Neural cell (in vitro differentiated cells): ENCODE measurements at regions not wholly inside any gene's neighbourhood (a gene's known extent, or its start where the extent isn't known, plus 50 kb on each side); places are given as distances from the start of the nearest gene placed in this dataset.

Experiments used
- H2AFZ ChIP-seq: fragments of 200-600, 300-800 bp; sonication (generic), shearing (Covaris generic); 2 replicates; pipeline ENCODE4 v1.6.0; 2014; ENCODE audit warnings: low read depth, mild to moderate bottlenecking, antibody characterized with exemption, low read length, moderate library complexity
- H3F3A ChIP-seq: fragments of 200-600 bp; shearing (Covaris generic); 2 replicates; pipeline ENCODE4 v1.6.1; 2016; ENCODE audit warnings: mild to moderate bottlenecking, moderate library complexity, mixed read lengths, antibody characterized with exemption, low read length; ENCODE audit not compliant: insufficient read depth, poor library complexity, severe bottlenecking
- H3K27ac ChIP-seq: fragments of 200-600, 300-800 bp; sonication (generic), shearing (Covaris generic); 2 replicates; pipeline ENCODE4 v1.5.1; 2014; ENCODE audit warnings: mild to moderate bottlenecking, low read length, moderate library complexity
- H3K27me3 ChIP-seq: fragments of 300-800, 200-600 bp; sonication (generic), shearing (Covaris generic); 2 replicates; pipeline ENCODE4 v1.6.0; 2014; ENCODE audit warnings: mild to moderate bottlenecking, low read depth, low read length, moderate library complexity; ENCODE audit not compliant: insufficient read depth
- H3K36me3 ChIP-seq: fragments of 300-800, 200-600 bp; sonication (generic), shearing (Covaris generic); 2 replicates; pipeline ENCODE4 v1.5.1; 2014; ENCODE audit warnings: mild to moderate bottlenecking, antibody characterized with exemption, low read length, moderate library complexity; ENCODE audit not compliant: insufficient read depth
- H3K4me2 ChIP-seq: fragments of 300-800, 200-600 bp; sonication (generic), shearing (Covaris generic); 2 replicates; pipeline ENCODE4 v1.6.0; 2014; ENCODE audit warnings: mild to moderate bottlenecking, low read length
- H3K4me3 ChIP-seq: fragments of 300-800, 200-600 bp; sonication (generic), shearing (Covaris generic); 2 replicates; pipeline ENCODE4 v1.5.1; 2014; ENCODE audit warnings: mild to moderate bottlenecking, low read length, moderate library complexity
- H3K79me2 ChIP-seq: fragments of 200-600 bp; shearing (Covaris generic); replicated peaks from 2 replicates; pipeline ENCODE4 v1.6.0; 2014; ENCODE audit warnings: mild to moderate bottlenecking, low read length, moderate library complexity; ENCODE audit not compliant: insufficient read depth
- H3K9ac ChIP-seq: fragments of 300-800, 200-600 bp; sonication (generic), shearing (Covaris generic); 2 replicates; pipeline ENCODE4 v1.6.1; 2016; ENCODE audit warnings: mild to moderate bottlenecking, low read length, mixed read lengths
- H3K9me2 ChIP-seq: fragments of 200-600 bp; shearing (Covaris generic); 2 replicates; pipeline ENCODE4 v1.6.1; 2016; ENCODE audit warnings: mild to moderate bottlenecking, low read length, mixed read lengths; ENCODE audit not compliant: insufficient read depth
- H3K9me3 ChIP-seq: fragments of 200-600, 300-800 bp; sonication (generic), shearing (Covaris generic); 2 replicates; pipeline ENCODE4 v1.6.1; 2016; ENCODE audit warnings: mild to moderate bottlenecking, mixed run types, low read length, moderate library complexity, mixed read lengths
- H4K20me1 ChIP-seq: fragments of 200-600 bp; shearing (Covaris generic); 2 replicates; pipeline ENCODE4 v1.6.1; 2016; ENCODE audit warnings: mild to moderate bottlenecking, mixed run types; ENCODE audit not compliant: insufficient read depth
- CTCF ChIP-seq: fragments of 450-650 bp; IDR thresholded peaks from 2 replicates; pipeline ENCODE4 v1.5.1; 2014; ENCODE audit warnings: antibody characterized with exemption, mild to moderate bottlenecking, moderate library complexity; ENCODE audit not compliant: poor library complexity, severe bottlenecking
- EP300 ChIP-seq: fragments of 450-650 bp; conservative IDR thresholded peaks from 2 replicates; pipeline ENCODE4 v1.6.1; 2014; ENCODE audit warnings: antibody characterized with exemption, mild to moderate bottlenecking, moderate library complexity; ENCODE audit not compliant: poor library complexity, severe bottlenecking
- EZH2 ChIP-seq: fragments of 200-600, 300-800 bp; shearing (Covaris generic), sonication (generic); IDR thresholded peaks from 2 replicates; pipeline ENCODE4 v1.6.1; 2014; ENCODE audit warnings: antibody characterized with exemption, low read length, borderline replicate concordance, mild to moderate bottlenecking; ENCODE audit not compliant: insufficient read depth, poor library complexity, severe bottlenecking
- MXI1 ChIP-seq: fragments of 450-650 bp; conservative IDR thresholded peaks from 2 replicates; pipeline ENCODE4 v1.6.1; 2014; ENCODE audit warnings: antibody characterized with exemption, mild to moderate bottlenecking; ENCODE audit not compliant: poor library complexity, severe bottlenecking
- POLR2AphosphoS5 ChIP-seq: IDR thresholded peaks from 2 replicates; pipeline ENCODE4 v1.6.1; 2012
- RAD21 ChIP-seq: fragments of 450-650 bp; conservative IDR thresholded peaks from 2 replicates; pipeline ENCODE4 v1.6.1; 2014; ENCODE audit warnings: antibody characterized with exemption, mild to moderate bottlenecking, moderate library complexity
- REST ChIP-seq: IDR thresholded peaks from 2 replicates; pipeline ENCODE4 v1.6.1; 2012; ENCODE audit warnings: borderline replicate concordance
- SMC3 ChIP-seq: fragments of 450-650 bp; conservative IDR thresholded peaks from 2 replicates; pipeline ENCODE4 v1.6.1; 2014; ENCODE audit warnings: antibody characterized with exemption, mild to moderate bottlenecking, moderate library complexity; ENCODE audit not compliant: poor library complexity
- TAF1 ChIP-seq: IDR thresholded peaks from 2 replicates; pipeline ENCODE4 v1.6.1; 2012; ENCODE audit warnings: low read depth

- Histone ChIP-seq H3K9me2 (no peaks in the 10 kb centered on the region), H3K27ac (no peak overlapping the region), H3K9me3 (no peaks in the 10 kb centered on the region), H3F3A (no peaks in the 10 kb centered on the region), H2AFZ (no peak overlapping the region), H4K20me1 (no peaks in the 10 kb centered on the region), H3K79me2 (no peaks in the 10 kb centered on the region), H3K27me3 (no peaks in the 10 kb centered on the region), H3K9ac (no peak overlapping the region), H3K4me3 (no peak overlapping the region), H3K4me2 (no peak overlapping the region), H3K36me3 (no peaks in the 10 kb centered on the region)
- TF ChIP-seq EP300 (no peak), EZH2 (no peak), MXI1 (no peak), TAF1 (no peak), RAD21 (no peak), POLR2AphosphoS5 (no peak), CTCF (no peak), SMC3 (no peak), REST (no peak)
Measured at GRCh38 chr9:81462801-81463200, 226.5 kb downstream of the TLE1 start.

- Histone ChIP-seq H3K36me3 (no peaks in the 10 kb centered on the region), H3K9me3 (no peaks in the 10 kb centered on the region), H3K4me3 (no peak overlapping the region), H3K27me3 (no peaks in the 10 kb centered on the region), H3K79me2 (no peaks in the 10 kb centered on the region), H3K9ac (no peak overlapping the region), H2AFZ (no peak overlapping the region), H3K4me2 (no peak overlapping the region), H3K27ac (no peak overlapping the region), H3K9me2 (no peaks in the 10 kb centered on the region), H4K20me1 (no peaks in the 10 kb centered on the region), H3F3A (no peaks in the 10 kb centered on the region)
- TF ChIP-seq SMC3 (no peak), RAD21 (no peak), EP300 (no peak), MXI1 (no peak), CTCF (no peak), POLR2AphosphoS5 (no peak), EZH2 (no peak), REST (no peak), TAF1 (no peak)
Measured at GRCh38 chr9:81461196-81461595, 228.2 kb downstream of the TLE1 start.
